DMS 273 treated with DMSO at 0.1 percent for 48 hours (cell line): ENCODE measurements at regions not wholly inside any gene's neighbourhood (a gene's known extent, or its start where the extent isn't known, plus 50 kb on each side); places are given as distances from the start of the nearest gene placed in this dataset.

ENCODE experiments used
- DNase-seq: peaks from one replicate; lab custom pipeline; 2025; lab: John Stamatoyannopoulos, UW

DNA sequence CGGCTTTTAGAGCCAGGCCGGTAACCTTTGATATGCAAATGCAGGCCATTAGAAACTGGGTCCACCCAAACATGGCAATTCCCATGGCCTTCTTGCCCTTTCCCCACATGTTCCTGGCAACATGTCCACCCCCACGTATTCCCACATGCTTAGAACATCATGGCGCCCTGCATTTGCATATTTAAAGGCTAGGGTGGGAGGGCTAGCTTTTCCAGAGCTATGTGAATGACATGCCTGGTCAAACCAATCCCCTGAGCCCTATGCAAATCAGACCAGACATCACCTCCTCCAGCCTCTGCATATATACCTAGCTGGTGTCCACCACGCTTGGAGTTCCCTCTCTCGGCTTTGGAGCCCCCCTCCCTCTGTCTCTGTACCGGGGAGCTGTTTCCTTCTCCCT, 481.9 kb downstream of the CDH2 start:
- DNase-seq, result no peak

DNA sequence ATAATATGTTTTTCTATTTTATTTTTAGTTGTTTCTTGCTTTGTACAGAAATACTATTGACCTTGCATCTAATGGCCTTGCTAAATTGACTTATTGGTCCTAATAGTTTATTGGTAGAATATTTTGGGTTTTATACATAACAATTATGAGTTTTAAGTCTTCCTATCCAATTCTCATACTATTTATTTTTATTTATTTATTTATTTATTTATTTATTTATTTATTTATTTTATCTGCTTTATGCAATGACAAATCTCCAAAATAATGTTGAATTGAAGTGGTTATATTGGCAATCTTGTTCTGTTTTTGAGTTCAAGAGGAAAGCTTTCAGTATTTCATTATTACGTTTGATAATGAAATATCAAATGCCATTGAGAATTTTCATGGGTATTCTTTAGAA, 488.3 kb downstream of the CDH2 start:
- no peak for DNase-seq

DNA sequence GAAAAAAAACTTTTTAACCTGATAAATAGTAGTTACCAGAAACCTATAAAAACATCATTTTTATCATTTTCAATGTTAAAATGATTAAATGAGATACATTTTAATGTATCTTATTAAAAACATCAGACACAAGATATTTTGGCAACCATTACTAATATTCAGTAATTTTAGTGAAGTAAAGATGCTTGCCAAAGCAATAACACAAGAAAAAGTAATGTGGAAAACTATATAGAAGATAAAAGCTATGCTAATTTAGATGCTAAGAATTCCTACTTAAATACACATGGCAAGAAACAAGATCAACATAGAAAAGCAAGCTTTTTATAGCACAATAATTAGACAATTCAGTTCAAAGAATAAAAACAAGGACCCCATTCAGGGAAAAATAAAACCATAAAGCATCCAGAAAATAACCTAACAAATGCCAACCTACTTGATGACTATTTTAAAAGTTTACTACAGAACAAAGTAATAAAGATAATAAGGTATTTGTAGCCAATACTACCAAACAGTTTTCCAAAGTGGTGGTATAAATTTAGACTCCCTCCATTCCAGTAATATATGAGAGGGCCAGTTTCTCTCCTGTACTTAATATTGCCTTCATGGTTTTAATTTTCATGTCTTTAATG, 489.5 kb downstream of the CDH2 start:
- no peak for DNase-seq

DNA sequence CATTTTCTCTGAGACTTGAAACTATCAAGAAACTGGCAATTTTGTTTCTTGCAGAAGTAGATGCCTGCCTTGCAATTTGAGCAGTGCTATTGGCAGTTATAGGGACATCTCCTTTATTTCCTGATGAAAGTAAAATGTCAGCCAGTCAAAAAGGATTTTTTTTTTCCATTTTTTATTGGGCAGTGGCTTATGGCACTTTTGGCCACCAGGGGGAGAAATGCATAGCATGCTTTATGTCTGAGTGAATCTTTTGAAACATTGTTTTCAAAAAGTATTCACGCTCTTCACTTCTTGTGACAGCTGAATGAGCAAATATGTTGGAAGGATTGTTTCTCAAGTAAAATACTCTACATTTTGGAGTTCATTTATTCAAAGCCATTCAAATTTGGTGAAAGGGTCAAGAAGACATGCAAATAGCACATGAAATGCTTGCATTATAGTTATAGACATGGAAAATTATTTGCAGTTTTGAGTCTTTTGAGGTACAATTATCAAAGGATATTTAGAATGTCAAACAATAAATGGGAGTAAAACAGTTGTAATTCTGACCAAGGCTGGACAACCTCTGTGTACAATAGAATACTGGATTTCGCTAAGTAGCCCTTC, 491.0 kb downstream of the CDH2 start:
- no peak for DNase-seq

DNA sequence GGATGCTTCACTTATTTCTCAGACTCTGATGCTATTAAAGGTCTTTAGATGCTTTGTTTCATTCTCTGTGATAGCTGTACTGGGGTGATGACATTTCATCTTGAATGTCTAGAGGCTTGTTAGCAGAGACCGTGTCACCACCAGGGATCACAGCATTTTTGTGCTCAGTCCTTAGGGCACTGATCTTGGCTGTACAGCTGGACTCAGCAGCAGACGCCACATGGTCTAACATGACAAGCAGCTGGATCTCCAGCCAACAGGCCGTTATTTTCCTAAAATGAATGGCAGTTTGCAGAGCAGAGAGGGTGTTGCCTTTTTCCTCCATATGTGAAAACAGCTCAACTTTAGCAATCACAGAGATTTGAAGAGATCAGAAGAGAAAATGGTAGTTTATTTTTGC, 491.8 kb downstream of the CDH2 start:
- DNase-seq, result no peak

DNA sequence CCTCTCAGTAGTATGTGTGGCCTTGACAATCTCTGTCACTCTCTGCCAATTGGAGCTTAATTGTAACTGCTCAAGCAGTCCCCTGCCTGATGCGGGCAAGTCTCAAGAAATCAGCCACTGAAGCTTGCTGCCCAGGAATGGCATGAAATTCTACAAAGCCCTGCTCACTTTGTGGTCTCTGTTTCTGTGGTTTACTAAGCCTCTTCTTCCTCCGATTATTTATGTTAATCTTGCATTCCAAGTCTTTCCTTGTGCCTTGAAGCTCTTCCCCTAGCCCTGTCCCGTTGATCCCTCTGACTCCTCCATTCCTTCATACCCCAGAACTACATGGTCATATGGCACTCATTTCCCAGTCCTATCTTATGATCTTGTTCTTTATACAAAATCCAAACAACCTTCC, 489.3 kb upstream of the CHST9 start:
- DNase-seq, result no peak

DNA sequence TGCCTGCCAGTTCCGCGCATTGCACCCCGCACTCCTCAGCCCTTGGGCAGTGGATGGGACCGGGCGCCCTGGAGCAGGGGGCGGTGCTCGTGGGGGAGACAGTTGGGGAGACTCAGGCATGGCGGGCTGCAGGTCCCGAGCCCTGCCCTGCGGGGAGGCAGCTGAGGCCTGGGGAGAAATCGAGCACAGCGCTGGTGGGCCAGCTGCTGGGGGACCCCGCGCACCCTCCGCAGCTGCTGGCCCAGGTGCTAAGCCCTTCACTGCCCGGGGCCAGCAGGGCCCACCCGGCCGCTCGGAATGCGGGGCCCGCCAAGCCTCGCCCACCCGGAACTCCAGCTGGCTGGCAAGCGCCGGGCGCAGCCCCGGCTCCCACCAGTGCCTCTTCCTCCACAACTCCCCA, 488.8 kb upstream of the CHST9 start:
- DNase-seq, result no peak

DNA sequence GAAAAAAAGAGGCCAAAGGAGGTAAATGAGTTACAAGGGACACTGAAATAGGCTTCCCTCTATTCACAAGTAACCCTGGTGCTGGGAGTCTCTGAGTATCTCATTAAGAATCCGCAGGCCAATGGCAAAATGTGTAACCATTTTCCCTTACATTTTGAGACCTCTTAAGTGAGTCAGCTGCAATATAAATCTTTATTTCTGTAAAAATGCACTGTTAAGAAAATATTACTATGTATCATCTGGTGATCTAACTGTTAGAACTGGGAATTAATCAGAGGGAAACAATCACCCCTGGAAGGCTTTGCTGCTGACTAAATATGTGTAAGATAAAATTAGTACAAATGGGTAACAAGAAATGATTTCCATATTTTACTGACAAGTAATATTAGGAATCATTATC, 483.1 kb upstream of the CHST9 start:
- no peak for DNase-seq

DNA sequence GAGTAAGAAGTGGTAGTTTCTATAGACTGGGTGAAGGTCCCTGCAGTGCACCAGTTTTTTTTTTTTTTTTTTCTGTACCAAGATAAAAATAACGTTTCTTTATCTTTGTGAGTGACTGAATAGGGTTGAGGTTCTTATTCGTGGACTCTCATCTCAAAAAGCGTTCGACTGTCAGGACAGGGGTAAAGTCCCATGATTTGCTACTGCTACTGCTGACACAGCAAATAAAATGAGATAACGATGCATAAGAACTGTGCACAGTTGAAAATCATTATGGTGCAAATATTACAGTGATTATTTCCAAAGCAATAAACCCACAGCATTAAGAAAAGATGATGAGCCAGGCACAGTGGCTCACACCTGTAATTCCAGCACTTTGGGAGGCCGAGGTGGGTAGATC, 482.0 kb upstream of the CHST9 start:
- no peak for DNase-seq

DNA sequence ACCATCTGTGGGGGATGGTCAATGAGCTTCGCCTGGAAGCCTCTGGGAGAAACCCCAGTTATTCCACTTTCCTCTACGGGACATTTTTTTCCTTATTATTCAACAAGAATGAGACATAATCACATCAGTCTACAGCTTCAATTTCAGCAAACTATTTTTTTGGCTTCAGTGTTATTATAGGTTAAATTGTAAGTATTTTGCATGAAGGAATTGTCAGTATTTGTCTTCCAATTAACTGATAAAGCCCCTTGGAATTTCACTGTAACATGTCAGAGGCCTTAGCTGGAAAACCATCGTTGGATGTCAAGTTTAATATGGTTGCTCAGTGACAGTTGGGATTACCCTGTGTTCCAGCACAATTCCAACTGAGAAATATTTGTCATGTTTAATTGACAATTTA, 480.9 kb upstream of the CHST9 start:
- no peak for DNase-seq

DNA sequence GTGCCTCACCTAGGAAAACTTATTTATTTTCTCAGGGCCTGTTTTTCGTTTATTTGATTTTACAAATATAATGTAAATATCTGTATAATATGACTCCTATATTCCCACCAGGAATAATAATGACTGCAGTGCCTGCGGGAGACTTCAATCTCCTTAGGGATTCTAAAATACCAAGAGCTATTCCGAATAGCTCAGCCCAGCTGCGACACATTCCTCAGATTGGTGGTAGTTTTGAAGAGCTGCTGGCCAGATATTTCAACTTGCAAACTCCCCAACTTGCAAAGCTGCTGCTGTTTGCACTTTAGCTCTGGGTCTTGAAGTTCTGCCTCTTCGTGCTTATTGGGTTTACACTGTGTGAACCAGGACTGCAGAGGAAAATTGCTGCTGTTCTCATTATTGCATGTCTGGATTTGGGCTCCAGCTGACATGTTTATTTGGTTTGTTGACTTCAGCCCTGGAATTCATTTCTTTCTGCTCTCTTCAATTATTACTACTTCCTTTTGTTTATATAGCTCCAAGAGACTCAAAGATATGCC, 480.2 kb upstream of the CHST9 start:
- no peak for DNase-seq

DNA sequence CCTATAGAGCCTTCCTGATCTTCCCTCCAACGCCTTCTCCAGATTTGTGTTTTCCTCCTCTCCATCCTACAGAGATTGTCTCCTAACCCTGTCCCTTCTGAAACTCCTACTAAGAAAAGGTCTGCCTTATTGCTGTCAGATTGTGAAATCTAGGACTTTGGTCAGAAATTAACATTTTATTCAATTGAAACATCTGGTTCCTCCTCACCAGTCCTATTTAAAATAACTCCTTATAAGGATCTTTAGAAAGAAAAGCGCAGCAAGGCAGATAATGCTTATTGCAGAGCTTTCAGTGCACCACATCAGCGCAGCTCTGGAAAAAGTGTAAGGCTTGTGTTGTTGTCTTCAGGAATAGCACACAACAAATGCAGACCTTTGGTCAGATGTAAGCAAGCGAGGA, 477.8 kb upstream of the CHST9 start:
- DNase-seq, result no peak

DNA sequence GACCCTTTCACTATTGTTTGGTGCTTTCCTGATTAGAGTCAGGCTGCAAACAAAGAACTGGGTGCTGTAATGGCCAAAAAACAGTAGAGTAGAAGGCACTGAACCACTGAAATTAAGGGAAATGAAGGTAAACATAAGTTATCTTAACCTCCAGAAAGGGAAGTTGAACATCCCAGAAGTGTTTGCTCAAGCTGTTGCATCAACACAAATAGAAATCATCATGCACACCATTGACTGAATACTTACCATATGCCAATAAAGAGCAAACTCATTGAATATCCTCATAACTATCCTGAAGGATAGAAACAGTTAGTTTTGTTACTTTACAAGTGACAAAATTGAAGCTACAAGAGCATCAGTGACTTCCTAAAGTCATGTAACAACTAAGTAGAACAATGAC, 477.4 kb upstream of the CHST9 start:
- DNase-seq, result no peak

DNA sequence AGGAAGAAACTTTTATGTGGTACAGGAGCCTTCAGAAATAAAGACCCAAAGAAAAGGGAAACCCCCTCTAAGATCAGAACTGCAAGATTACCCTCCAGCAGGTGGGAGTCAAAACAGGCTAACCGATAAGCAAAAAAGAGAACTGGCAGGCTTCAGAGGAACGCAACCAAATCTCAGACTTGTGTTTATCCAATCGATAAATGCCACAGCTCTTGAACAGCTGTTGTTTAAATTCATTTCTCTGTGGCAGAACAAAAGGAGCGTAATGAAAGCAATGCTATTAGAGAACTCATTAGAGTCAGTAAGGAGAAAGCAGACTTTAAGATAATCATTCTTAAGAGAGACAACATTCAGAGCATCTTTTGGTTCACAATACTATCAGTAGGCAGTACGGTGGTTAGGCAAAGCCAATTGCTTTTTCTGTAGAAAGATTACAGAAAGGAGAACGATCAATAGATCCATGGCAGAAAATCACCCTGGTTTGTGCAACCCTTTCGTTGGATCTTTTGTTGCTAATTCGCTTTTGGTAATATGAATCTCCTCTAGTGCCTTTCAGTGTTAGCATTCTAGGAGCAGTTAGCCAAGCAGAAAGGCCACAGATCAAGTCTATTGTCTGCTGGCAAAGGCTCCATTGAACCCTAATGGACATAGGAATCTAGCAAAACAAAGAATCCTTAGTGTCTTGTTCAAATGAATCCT, 476.4 kb upstream of the CHST9 start:
- no peak for DNase-seq

DNA sequence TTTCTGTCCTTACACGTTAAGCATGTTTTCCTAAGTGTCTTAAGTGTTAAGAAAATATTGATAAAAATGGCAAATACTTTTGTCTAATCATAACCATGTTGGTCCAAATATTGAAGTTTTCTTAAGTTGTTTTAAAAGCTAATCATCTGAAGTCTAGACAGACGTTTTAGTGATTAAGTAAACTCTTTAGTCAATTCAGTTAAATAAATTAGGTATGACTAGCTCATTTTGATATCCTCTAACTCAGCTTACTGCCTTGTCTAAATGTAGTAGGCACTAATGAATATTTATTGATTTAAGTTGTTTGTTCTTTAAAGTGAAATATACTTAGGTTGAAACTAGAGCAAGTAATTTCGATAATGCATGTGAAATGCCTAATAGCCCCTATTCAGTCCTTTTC, 471.8 kb upstream of the CHST9 start:
- no peak for DNase-seq

DNA sequence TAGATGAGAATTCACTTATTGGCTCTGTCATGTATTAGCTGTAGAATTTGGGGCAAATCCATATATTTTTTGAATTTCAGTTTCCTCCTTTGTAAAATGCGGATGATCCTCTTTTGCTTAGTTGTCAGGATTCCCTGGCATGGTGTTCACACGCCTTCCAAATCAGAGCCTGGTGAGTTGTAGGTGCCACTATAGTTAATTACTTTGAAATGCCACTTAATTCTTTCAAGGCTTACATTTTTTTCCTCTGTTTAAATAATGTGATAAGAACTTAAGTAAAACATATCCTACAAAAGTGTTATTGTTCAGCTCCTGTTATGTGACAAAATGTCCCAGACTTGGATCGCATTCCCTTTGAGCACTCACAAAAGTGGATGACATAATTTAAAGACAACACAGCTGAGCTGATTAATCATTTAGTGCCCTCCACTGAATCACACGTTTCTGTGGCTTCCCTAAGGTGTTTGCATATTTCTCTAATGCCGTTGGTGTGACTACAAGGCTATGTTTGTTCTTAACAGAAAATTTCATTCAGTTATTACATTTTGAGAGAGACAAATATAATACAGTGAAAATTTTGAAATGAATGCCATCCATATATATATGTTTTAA, 471.2 kb upstream of the CHST9 start:
- no peak for DNase-seq

DNA sequence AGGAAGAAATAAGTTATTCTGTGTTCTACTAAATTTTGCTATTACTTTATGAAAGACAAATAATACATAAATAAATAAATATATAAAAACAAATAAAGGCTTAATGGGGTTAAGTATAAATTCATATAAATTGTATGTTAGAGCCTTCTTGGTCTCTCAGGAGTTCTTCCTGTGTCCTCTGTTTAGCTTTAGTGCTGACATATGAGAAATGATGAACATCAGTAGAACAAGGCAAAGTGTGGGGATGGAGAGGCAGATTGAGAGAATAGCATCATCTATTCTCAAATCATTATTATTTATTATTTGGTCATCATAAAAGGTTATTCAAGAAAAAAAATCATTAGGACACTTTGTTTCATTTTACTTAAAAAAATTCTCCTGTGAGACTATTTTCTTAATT, 468.1 kb upstream of the CHST9 start:
- DNase-seq, result no peak

DNA sequence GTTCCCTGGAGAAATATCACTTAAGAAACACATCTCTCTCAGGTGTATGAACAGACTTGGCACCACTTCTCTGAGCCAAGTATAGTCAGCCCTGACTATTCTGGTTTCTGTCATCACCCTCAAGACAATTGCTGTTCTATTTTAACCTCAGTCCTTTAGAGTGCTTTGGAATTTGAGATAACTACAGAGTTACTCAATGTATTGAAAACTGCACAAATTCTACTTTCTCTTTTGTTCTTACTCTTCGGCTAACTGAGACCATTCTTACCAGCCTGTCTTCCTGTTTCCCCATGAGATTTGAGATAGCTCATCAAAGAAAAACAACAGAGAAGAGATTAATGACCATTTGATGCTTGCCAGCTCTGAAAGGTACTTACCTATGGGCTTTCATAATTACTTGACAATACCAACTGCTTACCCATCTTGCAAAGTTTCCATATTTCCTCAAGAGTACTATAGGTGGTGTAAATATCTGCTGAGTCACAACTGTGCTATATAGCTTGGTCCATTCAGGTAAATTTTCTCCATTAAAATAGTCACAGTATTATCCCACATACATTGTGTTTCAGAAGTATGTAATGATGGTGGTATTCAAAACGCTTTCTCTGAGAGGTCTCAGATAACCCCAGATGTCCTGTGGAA, 467.5 kb upstream of the CHST9 start:
- DNase-seq, result no peak

DNA sequence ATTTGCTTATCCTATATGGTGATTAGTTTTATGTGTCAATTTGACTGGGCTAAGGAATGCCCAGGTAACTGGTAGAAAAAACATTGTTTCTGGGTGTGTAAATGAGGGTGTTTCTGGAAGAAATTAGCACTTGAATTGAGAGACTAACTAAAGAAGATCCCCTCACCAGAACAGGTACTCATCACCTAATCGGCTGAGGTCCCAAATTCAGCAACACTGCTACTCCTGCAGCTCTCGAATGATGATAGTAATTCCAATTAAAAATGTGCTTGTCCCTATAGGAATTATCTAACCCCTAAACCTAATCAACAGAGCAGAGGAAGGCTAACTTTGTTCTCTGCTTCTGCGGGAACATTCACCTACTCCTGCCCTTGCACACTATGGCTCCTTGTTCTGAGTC, 464.5 kb upstream of the CHST9 start:
- DNase-seq, result no peak

DNA sequence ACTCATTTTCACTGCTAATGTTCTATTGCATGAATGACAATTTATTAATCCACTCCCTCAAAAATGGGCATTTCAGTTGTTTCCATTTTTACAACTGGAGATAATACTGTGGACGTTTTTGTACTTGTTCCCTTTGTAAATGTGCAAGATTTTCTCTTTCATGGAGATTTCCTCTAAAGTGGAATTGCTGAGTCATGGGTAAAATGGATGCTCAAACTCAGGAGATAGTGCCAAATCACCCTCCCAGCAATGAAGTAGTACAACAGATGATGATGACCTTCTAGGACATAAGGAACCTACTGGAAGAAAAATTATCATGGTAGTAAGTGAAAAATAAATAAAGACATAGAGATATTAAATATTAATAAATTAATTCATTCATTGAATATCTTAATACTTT, 460.8 kb upstream of the CHST9 start:
- no peak for DNase-seq

DNA sequence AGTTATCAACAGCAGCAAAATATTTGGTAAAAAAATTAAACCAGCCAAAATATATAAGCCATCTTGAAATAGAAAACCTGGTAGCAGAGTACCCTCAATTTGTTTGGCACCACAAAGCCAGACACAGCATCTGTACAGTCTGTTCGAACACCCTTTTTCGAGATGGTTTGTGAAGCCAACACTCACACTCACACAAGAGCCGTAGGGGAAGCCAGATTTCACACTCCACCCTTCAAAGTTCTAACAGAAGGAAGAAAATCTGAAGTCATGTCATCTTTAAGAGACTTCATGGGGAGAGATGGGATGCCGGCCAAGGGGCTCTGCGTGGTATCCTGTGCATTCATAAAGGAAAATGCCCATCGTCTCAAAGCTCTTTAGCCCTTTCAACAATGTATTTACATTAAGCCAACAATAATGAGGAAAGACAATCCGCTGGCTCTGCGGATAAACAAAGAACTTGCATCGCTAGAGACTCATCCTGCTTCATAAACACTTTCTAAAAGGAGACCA, 451.5 kb upstream of the CHST9 start:
- DNase-seq, result no peak

DNA sequence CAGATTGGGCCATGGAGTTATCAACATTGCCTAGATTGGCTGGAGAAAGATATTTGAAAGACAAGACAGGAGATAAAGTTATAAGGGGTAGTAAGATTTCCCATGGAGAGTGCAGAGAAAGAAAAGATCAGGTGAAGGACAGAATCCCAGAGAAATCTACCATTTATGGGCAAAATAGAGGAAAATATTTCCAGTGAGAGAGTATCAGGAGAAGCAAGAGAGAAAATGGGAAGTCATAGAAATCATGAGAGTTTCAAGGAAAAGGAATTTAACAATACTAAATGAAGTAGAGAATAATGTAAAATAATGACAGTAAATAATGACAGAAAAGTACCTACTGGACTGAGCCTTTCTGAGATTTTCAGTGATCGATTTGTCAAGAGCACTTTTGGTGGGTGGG, 447.6 kb upstream of the CHST9 start:
- DNase-seq, result no peak
